Stimulated activated CD8-positive, alpha-beta memory T cell treated with anti-CD3 and anti-CD28 coated beads, Interleukin-12 subunit alpha, Interleukin-12 subunit beta, amount 100 ng/mL, for 1 hour (primary cell): ENCODE measurements at regions not wholly inside any gene's neighbourhood (a gene's known extent, or its start where the extent isn't known, plus 50 kb on each side); places are given as distances from the start of the nearest gene placed in this dataset.
"Not testable (repeated sequence)": the region's sequence is repeated elsewhere in the genome, so short reads cannot be mapped to it uniquely, and the experiment has no call there.

Experiments
- DNase-seq: peaks from one replicate; pipeline ENCODE4 v3.0.0-alpha.2; 2020; ENCODE audit warnings: low read depth

DNA sequence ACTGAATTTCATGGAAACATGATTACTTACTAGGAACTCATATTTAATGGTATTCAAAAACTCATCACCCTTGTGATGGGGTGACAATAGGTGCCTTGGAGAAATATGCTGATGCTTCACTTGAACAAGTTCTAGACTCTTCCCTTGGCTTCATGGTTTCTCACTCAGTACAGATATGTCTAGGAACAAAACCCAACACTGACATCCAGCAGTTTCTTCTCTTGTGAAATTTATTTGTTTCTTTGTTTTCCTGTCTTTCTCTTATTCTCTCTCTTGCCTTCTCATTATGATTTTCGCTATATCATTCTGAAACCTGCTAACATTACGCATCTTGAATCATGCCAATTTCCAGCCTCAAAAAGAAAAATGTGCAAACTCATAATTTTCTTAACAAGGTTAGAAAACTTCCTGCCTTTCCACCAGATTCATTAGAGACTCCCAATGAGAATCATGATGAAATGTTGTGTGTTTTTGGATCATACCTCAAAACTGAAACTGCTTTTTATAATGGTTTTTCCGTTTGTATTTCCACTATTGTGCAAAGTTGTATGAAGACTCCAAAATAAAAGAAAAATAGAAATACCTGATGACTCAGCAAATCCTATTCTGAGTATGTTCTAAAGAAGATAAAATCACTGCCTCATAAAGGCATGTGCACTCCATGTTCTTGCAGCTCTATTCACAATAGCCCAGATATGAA, 1021.5 kb downstream of the TMEM121 start:
- DNase-seq: no peak

DNA sequence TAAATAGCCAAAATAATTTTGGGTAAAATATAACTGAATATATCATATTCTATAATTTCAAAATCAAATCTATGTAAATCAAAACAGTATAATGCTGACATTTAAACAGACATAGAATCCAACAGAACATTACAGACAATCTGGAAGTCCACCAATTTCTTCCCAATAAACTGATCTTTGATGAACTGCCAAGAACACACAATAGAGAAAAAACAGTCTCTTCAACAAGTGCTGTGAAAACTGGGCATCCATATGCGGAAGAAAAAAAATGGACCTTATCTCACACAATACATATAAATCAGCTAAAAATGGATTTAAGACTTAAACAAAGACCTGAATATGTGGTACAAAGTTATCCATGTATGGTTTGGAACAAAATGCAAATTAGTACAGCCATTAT, 1022.7 kb downstream of the TMEM121 start:
- no peak for DNase-seq

DNA sequence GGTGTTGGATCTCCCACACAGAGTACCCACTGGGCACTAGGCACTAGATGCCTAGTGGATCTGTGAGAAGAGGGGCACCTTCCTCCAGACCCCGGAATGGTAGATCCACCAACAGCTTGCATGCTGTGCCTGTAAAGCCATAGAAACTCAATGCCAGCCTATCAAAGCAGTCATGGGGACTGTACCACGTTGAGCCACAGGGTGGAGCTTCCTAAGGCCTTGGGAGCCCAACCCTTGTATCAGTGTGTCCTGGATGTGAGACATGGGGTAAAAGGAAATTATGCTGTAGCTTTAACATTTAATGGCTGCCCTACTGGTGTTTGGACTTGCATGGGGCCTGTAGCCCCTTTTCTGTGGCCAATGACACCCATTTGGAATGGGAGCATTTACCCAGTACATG, 1024.9 kb downstream of the TMEM121 start:
- DNase-seq: no peak

DNA sequence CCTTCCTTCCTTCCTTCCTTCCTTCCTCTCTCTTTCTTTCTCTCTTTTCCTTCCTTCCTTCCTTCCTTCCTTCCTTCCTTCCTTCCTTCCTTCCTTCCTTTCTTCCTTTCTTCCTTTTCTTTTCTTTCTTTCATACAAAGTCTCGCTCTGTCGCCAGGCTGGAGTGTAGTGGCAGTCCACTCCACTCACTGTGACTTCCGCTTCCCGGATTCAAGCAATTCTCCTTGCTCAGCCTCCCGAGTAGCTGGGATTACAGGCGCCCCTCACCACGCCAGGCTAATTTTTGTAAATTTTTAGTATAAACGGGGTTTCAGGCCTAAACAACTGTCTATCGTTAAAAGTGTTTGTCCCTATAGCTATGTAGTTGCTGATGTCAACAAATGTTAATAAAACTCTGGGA, 1029.8 kb downstream of the TMEM121 start:
- DNase-seq: not testable (repeated sequence)

DNA sequence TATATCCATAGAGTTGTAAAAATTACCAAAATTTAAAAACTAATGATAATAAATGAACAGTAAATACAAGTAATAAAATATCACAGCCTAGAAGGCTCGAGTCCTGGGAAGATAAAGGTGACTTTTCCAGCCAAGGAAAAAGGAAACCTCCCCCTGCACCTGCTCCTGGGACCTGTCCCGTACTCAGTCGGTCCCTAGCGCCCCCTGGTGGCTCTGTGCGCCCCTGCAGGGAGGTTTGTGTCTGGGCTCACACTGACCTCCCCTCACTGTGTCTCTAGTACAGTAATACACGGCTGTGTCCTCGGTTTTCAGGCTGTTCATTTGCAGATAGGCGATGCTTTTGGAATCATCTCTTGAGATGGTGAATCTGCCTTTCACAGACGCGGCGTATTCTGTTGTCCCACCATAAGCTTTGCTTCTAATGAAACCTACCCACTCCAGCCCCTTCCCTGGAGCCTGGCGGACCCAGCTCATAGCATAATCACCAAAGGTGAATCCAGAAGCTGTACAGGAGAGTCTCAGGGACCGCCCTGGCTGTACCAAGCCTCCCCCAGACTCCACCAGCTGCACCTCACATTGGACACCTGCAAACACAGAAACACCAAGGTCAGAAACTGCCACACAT, 1030.4 kb downstream of the TMEM121 start:
- DNase-seq: peak; percentile 59

DNA sequence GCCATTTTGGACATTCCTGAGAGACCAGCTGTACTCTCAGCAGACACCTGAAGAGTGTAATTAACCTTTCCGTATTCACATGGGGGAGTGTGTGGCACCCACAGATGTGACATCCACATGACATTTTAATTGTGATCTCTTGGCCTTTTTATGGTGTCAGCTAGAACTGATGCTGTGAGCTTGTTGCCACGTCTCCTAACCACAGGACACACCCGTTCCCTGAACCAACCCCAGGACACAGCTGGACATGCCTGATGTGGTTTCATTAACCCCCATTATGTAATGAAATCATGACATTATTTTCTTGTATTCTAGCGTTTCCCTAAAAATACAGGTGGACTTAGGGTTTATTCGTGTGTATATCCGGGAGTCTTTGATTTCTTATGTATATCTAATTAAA, 1036.1 kb downstream of the TMEM121 start:
- DNase-seq: no peak

DNA sequence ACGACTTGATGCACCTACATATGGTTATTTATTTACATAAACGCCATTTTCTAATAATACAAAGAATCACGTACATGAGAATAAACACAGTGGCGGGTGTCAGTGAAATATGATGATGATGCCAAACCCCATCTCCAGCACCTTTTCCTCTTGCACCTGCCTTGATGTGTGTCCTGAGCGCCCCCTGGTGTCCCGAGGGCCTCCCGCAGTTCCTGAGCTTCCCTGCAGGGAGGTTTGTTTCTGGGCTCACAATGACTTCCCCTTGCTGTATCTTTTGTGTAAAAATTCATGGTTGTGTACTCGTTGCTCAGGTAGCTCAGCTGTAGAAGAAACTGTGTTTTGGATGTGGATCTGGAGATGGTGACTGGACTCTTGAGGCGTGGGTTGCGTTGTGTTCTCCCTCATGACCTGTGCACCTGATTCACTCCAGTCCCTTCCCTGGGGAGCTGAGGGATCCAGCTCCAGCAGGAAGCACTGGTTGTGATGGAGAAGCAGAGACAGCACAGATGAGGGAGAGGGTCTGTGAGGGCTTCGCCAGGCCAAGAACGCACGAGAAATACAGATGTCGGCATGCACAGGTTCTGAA, 1037.8 kb downstream of the TMEM121 start:
- DNase-seq: no peak

DNA sequence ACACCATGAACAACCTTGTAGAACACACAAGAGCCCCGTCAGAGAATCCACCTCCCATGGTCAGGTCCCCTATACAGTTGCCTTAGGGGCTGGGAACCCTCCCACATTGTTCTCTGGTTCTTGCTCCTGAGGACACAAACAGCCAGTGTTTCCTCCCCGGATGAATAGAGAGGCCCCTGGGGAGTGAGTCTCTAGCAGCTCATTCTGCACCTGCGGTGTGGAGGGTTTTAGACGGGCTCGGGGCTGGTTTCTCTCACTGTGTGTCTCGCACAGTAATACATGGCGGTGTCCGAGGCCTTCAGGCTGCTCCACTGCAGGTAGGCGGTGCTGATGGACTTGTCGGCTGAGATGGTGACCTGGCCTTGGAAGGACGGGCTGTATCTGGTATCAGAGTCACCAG, 1052.1 kb downstream of the TMEM121 start:
- DNase-seq: no peak

DNA sequence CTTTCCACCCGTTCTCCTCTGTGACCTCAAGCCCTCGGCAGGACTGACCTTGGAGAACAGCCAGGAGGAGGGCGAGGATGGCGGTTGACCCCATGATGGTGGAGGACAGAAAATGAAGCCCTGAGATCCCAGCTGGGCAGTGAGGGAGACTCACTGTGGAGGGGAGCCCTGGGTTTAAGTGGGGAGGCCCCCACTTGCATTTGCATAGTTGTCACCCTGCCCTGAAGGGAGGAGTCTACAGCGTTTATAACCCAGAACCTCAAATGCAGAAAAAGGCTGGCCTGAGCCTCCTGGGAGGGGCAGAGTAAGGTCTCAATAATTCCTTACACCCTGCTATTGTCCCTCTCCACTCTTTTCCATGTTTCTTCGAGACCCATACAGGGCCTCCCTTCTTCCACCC, 1052.7 kb downstream of the TMEM121 start:
- DNase-seq: no peak

DNA sequence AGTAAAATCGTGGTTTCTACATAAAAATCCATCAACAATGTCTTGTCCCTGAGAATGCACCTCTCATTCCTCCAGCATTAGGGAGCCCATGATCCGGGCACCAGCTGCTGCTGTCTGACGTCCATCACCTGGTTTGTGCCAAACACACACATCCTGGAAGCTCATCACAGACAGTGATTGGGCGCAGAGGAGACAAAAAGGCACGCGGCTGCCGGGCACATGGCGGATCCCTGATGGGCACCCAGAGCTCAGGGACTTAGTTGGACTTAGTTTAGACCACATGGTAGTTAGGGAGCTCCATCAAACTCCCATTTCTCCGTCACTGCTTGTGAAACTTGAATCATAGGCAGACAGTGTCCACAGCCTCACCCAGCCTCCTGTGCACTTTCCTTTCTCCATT, 1059.3 kb downstream of the TMEM121 start:
- no peak for DNase-seq

DNA sequence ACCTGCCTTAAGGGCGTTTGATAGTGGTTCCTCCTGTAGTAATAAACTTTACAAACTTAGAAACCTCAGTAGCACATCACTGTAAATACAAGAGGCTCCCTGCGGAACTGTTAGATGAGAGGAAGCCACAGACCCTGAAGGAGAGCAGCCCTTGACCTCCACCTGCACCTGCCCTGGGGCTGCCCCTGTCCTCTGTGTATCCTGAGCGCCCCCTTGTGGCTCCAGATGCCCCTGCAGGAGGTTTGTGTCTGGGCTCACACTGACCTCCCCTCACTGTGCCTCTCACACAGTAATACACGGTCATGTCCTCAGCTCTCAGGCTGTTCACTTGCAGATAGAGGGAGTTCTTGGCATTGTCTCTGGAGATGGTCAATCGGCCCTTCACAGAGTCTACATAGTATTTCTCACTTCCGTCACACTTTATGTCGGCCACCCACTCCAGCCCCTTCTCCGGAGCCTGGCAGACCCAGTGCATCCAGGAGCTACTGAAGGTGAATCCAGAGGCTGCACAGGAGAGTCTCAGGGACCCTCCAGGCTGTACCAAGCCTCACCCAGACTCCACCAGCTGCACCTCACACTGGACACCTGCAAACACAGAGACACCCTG, 1059.8 kb downstream of the TMEM121 start:
- DNase-seq: peak; percentile 30

DNA sequence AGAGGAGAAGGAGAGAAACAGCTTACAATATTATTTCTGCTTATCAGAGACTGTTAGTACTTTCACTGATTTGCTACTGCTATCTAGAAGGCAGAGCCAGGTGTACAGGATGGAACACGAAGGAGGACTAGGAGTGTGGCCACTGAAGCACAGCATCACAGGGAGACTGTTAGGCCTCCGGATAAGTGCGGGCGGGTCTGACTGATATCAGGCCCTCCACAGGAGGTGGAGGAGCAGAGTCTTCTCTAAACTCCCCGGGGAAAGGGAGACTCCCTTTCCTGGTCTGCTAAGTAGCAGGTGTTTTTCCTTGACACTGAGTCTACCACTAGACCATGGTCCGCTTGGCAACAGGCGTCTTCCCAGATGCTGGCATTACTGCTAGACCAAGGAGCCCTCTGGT, 1065.2 kb downstream of the TMEM121 start:
- not testable (repeated sequence) for DNase-seq

DNA sequence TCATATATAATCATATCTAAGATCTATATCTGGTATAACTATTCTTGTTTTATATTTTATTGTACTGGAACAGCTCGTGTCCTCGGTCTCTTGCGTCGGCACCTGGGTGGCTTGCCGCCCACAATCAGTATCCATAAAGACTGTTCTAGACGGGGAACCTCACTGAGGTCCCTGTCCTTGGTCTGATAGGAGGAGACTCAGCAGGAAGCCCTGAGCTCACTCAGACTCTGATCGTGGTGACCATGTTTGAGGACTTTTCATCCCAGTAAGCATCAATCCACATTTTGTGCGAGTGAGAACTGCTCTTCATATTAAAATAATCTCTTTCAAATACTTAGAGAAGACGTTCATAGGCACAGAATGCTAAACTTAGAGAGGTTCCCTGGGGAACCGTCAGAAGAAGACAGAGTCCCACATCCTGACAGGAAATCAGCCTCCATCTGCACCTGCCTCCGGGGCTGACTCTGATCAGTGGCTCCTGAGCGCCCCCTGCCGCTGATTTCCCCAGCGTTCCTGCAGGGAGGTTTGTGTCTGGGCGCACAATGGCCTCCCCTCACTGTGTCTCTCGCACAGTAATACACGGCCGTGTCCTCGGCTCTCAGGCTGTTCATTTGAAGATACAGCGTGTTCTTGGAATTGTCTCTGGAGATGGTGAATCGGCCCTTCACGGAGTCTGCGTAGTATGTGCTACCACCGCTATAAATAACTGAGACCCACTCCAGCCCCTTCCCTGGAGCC, 1065.9 kb downstream of the TMEM121 start:
- peak; percentile 55 for DNase-seq

DNA sequence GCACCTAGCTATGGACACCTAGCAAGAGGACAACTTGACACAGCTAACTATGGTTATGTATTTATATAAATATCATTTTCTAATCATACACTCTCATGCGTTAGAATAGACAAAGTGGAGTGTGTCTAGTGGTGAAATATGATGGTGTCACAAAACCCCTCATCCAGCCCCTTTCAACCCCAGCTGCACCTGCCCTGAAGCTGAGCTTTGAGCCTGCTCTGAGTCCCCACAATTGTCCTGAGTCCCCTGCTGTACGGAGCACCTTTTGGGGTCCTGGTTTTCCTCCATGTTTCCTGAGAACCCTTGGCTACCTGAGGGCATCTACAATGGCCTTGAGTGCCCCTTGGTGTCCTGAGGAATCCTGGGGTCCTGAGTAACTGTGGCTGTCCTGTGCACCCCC, 1072.8 kb downstream of the TMEM121 start:
- DNase-seq: no peak

DNA sequence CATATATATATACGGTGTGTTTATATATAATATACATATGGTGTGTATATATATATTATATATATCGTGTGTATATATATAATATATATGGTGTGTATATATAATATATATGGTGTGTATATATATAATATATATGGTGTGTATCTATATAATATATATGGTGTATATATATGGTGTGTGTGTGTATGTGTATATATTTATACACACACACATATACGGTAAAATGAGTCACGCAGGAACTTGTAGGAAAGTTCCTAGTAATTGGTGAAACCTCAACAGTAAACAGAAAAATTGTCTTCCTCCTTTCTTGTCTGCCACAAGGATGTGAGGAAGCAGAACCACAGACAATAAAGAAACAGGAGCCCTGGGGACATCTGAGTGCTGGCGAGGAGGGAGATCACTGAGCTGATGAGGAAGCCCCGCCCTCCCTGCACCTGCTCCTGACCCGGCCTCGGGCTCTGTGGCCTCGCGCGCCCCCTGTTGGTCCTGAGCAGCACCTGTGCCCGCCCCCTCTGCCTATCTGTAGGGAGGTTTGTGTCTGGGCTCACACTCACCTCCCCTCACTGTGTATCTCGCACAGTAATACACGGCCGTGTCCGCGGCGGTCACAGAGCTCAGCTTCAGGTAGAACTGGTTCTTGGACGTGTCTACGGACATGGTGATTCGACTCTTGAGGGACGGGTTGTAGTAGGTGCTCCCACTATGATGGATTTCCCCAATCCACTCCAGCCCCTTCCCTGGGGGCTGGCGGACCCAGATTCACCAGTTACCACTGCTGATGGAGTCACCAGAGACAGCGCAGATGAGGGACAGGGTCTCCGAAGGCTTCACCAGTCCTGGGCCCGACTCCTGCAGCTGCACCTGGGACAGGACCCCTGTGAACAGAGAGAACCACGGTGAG, 1079.4 kb downstream of the TMEM121 start:
- DNase-seq: peak; percentile 62

DNA sequence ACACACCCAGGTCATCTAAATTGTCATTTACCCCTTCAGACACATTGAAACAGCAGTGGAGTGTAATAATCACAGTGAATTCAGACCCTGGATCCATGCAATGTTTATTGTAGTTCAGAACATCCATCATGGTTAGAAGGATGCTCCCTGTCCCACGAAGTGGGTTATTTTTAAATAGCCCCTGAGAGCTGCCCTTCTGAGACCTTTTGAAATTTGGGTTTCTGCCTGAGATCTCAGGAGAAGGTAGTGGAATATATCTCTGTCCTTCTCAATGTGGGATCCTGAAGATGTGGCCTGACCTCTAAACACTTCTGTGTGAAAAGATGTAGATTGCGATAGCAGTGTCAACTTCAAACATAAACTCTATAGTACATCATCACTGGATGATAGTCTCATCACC, 1080.6 kb downstream of the TMEM121 start:
- no peak for DNase-seq

DNA sequence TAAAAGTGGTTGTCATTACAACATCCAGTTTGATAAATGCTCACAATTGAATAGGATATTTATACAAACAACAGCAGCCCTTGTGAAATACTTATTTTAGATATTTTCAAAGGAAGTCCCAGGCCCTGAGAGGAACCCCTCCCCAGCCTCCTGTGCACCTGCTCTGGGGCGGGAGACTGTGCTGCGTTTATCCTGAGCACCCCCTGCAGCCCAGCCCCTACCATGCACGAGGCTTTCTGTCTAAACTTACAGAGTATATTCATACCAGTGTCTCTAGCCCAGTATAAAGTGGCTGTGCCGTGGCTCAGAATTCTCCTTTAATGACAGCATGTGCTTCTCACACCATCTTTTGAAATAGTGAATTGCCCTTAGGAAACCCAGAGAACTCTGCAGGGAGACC, 1084.3 kb downstream of the TMEM121 start:
- DNase-seq: no peak

DNA sequence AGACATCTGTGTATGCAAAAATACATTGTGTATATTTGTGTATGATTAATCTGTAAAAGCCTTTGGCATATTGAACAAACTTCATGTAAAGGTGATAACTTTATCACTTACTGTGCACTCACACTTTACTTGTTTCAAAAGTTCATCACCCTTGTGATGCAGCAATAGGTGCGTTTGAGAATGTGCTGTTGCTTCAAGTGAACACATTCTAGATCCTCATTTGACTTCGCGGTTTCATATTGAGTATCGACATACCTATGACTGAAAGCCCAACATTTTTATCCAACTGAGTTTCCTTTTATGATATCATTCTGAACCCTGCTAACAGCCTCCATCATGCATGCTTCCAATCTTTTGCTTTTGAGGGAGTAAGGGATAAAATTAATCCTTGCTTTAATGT, 1086.9 kb downstream of the TMEM121 start:
- DNase-seq: no peak

DNA sequence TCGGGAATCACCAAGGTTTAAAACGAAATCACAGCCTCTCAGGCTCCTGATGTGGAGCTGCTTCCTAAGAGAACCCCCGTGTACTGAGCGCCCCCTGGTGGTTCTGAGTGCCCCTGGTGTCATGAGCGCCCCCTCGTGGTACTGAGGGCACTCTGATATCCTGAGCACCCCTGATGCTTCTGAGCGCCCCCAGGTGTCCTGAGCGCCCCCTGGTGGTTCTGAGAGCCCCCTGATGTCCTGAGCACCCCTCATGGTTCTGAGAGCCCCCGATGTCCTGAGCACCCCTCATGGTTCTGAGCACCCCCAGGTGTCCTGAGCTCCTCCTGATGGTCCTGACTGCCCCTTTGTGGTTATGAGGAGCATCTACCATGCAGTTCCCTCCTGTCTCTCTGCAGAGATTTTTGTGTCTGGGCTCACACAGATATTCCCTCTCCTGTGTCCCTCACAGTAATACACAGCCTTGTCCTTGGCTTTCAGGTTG, 1092.1 kb downstream of the TMEM121 start:
- DNase-seq: peak; percentile 41

DNA sequence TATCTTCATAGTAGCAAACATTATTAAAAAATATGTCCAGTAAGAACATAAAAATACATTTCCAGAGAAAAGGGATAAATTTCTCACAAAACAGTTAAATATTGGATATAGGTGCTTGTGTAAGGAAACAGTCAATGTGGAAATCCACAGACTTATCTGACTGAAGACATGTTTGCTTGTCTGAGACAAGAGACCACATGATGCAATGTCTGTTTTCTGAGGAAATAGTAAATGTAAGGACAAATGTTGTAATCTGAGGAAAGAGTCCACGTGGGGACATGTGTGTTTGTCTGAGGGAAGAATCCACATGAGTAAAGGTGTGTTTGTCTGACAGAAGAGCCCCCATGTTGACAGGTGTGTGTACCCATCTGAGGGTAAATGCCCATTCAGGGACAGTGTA, 1093.2 kb downstream of the TMEM121 start:
- no peak for DNase-seq

DNA sequence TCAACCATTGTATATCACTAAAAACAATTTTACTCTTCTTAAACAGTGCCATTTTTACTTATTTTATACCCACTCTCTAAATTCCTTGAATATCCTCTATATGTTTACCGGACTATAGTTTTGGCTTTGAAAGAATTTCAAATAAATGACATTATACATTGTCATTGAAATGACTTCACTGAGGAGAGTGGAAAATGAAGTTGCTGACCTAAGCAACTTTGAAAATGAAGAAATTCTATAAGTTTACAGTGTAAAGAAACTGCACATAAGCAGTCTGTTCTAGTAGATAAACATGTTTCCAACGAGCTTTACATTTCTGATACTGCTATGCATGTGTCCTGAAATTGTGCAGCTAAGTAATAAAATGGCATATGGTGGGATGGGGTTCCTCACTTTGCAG, 1094.0 kb downstream of the TMEM121 start:
- DNase-seq: no peak
